GM18520 (cell line): ENCODE measurements at regions not wholly inside any gene's neighbourhood (a gene's known extent, or its start where the extent isn't known, plus 50 kb on each side); places are given as distances from the start of the nearest gene placed in this dataset.

Experiments
- ATAC-seq: cut with Tn5 transposase; IDR thresholded peaks from one replicate; pipeline ENCODE4 v1.9.1; 2021; ENCODE audit not compliant: unreplicated experiment

DNA sequence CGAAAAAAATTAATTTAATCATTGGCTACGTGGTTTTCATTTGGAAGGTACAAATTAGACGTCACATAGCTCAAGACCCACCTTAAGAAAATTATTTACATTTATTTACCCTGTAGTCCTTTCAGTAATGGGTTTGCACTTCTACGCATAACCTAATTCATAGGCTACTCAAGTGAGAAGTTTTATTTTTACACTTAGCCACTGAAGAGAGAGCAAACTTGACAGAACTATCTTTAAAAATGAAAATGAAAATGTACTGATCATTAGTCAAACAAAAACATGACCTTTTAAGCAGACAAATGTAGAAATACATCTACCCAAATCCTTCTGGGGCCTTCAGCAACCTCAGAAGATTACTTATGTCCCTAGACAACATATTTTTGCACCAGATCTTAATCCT lies 269.4 kb upstream of the TTC14 start:
- peak; percentile 65 for ATAC-seq

DNA sequence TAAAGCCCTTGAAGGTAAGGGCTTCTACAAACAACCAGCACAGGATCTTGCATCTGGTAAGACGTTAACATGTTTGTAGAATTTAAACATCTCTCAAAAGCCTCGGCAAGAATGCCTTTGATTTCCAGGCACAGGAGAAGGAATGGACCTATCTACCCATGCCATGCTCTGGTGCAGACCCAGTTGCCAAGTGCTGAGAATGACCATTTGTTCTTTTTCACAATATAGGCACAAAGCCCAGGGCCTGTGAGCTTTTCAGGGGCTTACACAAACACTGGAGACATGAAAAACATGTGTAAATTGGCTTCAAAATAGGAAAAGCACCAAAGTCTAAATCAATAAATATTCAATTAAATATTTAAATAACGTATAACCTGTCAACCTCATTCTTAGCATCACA lies 266.9 kb upstream of the TTC14 start:
- ATAC-seq: no peak

DNA sequence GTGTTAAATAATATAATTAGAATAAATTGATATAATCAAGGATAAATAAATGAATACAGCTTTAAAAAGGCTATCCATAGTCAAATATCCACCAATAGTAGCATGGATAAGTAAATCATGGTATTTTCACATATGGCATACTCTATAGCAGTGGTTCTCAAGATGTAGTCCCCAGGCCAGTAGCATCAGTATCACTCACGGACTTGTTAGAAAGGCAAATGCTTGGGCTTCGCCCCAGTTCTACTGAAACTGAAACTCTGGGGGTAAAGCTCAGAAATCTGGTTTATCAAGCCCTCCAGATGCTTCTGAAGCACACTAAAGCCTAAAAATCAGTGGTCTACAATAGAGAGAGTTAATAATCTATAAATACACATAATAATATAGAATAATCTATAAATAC lies 261.6 kb upstream of the TTC14 start:
- no peak for ATAC-seq

DNA sequence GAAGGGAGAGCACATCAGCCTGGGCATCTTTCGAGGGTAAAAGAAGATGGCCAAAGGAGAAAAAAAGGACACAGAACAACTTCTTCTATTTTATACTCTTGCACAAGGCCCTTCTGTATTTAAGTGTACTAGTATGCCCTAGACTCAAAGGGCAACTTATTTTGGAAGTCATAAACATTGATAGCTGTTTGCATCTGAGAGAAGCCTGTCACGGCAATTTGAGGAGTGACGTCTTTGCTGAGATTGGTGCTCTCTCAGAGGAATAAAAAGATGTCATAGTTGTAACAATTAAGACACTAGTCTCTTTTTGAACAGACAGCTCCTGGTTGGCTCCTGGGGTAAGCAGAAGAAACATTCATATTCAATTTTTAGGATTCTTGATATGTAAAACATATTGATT lies 260.4 kb upstream of the TTC14 start:
- no peak for ATAC-seq

DNA sequence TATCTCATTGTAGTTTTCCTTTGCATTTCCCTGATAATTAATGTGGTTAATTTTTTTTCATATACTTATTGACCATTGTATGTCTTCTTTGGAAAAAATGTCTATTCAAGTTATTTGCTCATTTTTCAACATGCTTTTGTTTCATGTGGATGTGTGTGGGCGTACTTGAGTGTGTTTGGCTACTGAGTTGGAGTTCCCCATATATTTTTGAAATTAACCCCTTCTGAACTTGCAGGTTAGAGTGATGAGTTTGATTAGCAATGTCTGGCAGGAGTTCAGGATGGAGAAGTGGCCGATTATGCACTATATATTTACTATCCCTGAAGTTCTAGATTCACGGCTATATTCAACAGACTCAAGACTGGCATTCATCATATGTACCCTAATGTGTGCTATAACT lies 250.4 kb upstream of the TTC14 start:
- ATAC-seq: no peak

DNA sequence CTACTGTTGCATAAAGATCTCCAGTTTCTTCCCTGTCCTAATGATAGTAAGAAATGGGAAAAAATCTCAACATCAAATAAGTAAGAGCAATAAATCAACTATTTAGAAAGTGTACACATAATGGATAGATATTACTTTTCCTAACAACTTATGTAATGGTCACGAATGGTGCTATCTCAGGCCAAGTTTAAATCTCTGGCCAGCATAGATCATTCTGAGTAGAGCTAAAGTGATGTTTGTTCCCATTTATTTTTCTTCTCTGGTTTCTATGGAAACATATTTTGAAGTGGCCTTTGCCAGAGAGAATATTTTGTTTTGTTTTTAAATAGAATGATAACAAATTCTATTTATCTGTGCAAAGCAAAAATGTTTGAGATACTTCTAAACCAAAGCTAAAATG lies 249.7 kb upstream of the TTC14 start:
- ATAC-seq: no peak

DNA sequence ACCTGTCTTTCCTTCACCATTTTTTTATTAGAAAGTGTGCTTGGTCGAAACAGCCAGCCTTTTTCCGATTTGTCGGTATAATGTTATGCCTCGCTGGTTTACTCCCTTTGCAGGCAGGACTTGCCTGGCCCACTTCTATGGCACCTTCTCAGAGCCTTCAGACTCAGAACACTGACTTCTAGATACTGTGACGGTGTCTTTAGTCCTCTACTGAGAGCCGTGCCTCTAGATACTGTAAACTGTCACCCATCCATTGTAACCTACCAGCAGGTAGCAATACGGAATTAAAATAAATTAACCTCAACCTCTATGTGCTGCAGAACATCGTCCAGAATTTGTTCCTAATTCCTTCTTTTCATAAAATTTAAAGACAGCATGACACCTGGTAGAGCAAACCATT lies 247.7 kb upstream of the TTC14 start:
- no peak for ATAC-seq

DNA sequence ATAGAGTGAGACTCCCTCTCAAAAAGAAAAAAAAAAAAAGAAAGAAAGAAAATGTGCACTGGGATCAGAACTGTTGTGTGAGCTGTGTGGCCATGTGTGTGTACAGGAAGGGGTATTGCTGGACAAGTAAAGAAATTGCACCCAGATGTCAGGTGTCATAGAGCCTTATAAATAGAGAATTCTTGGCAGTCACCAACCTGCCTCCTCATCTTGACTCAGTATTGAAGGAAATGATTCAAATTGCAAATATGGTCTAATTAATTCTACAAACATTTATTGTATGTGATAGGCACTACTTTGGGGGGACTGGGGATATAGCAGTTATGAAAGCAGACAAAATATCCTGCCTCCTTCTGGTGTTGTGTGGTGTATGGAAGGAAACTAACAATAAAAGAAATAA lies 243.8 kb upstream of the TTC14 start:
- ATAC-seq: no peak

DNA sequence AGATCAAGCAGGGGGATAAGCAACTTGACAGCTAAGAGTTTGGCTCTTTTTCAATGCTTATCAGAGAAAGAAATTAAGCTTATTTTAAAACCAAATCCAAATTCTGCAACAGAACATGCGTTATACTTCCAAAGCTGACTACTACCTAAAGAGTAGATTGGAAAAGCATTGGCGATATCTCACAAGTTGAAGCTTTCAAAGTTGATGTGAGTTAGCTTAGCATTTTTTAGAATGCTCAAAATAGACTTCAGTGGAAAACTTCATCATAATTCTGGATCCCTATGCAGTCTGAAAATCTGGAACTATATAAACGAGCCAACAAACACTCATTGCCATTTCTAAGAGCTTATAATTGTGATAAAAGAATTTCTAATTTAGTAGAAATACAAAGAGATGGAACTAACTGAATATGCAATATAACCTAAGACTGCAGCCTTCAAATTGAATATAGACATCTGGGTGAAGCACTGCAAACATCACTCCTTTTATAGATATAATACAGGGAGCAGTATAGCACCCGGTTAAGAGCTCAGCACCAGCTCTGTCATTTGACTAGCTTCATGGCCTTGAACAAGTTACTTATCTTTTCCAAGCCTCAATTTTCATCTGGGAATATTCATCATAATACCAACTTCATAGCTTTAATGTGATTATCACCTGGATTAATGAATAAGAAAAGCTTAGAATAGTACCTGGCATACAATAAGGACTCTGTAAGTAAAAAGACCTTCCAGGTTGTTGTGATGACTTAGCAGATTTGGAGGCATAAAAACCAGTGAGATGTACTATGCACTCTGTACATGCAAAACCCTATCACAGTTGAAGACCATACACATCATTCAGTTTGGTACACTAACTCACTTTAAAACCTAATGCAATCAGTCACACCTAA lies 242.7 kb upstream of the TTC14 start:
- ATAC-seq: no peak

DNA sequence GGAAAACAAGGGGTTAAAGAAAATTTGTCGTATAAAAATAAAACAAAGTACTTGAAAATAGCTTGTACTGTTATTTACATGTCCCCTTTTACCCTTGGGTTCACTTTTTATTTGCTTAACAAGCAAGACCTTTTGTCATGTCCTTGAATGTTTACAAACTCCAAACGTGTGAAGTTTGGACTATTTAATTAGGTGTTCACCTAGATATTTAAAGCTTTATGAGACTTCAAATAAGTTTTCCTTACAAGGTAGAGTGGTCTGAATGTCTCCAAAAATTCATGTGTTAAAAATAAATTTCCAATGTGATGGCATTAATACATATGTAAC lies 242.0 kb upstream of the TTC14 start:
- no peak for ATAC-seq

DNA sequence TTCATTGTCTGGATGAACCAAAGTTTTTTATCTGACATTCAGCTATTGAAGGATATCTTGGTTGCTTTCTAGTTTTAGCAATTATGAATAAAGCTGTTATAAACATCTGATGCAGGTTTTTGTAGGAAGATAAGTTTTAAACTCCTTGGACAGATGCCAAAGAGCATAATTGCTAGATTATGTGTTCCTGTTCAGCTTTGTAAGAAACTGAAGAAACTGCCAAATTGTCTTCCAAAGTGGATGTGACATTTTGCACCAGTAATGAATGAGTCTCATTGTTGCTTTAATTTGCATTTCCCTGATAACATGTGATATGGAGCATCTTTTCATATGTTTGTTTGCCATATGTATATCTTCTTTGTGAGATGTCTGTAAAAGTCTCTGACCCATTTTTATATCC lies 239.9 kb upstream of the TTC14 start:
- no peak for ATAC-seq

DNA sequence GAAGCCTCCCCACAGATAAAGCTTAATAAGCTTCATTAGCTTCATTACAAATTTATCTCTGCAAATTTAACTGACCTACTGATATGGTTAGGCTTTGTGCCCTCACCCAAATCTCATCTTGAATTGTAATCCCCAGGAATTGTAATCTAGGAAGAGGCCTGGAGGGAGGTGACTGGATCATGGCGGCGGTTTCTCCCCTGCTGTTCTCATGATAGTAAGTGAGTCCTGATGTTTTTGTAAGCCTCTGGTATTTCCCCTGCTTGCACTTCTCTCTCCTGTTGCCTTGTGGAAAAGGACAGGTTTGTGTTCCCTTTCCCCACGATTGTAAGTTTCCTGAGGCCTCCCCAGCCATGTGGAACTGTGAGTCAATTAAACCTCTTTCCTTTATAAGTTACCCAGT lies 226.1 kb upstream of the TTC14 start:
- ATAC-seq: no peak

DNA sequence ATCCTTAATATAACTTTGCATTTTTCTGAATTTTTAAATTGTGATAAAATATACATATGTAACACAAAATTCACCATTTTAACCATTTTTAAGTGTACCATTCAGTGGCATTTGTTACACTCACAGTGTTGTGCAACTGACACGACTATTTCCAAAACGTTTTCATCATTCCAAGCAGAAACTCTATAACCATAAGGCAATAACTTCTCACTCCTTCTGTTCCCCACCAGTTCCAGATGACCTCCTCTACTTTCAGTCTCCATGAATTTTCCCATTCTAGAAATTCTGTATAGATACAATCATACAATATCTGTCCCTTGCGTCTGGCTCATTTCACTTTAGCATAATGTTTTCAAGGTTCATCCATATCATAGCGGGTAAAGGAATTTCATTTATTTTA lies 223.5 kb upstream of the TTC14 start:
- no peak for ATAC-seq

DNA sequence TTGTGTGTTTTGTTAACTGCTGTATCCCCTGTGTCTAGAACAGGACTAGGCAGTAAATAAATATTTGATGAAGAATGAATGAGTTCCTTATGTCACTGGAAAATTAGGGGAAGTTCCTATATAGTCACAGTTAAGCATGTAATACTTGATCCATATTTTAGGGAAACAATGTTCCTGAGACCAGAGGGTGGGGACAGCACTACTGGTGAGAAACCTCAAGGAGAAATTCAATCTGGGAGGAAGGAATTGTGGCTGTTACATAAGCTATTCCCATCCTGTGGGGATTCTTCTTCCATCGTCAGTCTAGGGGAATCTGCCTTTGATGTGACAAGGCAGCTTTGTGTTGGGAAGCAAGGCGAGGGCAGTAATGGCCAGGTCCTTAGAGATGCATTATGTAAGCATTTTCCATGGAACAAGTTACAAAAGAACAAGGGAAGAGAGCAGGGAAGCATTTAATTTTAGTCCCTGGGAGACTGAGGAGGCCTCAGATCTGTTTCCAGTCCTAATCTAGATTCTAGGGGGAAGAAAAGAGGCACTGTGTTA lies 219.3 kb upstream of the TTC14 start:
- no peak for ATAC-seq

DNA sequence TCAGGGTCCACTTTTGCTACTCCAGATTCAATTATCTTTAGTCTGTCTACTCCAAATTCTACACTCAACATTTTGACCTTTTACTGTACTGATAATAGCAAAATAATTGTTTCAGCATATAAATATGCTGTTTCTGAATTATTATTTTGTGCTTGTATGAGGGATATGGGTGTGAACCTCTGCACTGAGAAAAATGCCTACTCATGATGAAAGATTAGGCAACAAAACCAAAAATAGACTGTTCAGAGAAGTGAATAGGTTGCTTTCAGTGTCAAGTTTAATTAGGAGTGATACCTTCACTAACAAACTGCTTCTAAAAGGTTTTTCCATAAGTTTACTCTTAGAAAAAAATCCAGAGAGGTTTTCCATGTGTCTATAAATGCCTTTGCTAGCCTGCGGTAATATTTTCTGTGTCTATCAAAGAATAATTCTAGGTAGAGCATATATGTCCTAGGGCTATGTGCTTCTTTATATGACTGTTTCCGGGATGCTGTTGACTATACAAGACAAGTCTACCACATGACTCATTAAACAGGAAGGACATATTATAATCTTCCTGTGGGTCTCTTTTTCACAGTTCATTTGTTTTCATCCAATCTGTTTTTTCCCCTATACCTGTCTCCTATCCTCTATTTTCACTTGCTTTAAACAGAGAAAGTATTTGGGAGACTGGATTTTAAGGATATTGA lies 218.5 kb upstream of the TTC14 start:
- no peak for ATAC-seq

DNA sequence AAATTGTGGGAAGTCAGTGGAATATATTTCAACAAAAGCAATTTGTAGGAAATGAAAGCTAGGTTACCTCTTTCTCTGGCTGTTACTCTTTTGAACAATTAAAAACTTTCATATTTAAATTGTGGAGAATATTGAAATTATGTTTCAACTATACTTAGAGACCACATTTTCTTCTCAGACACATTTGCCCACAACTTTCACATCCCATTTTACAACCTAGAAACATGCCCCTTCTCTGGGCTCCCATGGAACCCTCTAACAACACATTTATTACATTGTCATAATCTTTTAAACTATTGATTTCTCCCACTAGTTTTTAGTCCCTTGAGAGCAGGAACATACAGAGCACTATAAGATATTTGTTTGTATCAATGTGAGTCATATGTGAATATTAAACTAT lies 211.7 kb upstream of the TTC14 start:
- ATAC-seq: no peak

DNA sequence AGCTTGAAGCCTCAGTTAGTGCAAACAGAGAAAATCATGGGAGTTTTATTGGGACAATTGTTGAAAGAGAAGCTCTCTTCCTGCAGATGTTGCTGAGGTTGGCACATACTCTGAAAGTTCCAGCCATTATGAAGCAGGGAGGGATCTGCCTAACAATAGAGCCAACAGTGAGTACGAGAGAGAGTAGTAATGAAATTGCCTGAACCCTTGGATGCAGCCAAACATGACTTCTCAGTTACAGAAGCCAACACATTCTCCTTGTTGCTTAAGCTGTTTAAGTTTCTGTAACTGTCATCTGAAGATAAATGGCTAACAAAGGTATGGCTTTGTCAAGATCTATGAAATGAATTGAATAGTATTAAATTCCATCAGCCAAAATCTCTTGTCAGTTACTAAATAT lies 211.0 kb upstream of the TTC14 start:
- ATAC-seq: no peak

DNA sequence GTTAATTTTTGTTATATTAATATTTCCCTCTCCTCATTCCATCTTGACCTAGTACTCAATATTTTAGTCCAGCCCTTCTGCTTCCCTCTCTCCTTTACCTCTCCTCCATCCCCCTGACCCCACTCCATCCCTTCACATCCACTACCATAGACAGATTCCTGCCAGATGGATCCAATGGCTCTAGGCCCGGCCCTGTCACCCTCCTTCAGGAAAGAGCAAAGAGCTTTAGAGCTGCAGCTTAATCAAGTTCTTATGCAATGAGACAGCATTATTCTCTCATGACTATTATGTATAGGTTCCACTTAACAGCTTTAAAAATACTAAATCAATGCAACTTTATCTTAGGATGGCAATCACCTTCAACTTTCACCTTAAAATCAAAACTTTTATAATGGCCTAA lies 200.7 kb upstream of the TTC14 start:
- no peak for ATAC-seq

DNA sequence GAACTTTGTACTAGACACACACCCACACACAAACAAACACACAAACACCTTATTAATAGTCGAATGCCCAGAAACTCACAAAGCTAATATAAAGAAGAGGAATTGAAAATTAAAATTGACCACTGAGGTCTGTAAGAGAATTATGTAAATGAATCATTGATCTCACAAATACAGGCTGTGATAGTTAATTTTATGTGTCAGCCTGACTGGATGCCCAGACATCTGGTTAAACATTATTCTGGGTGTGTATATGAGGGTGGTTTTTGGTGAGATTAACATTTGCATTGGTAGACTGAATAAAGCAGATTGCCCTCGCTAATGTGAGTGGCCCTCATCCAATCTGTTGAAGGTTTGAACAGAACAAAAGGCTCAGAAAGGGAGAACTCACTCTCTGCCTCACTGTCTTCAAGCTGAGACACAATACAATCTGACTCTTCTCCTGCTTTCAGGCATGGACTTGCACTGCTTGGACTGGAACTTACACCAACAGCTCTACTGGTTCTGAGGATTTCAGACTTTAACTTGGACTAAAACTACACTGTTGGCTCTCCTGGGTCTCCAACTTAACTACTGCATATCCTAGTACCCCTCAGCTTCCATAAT lies 199.4 kb upstream of the TTC14 start:
- peak; percentile 57 for ATAC-seq

DNA sequence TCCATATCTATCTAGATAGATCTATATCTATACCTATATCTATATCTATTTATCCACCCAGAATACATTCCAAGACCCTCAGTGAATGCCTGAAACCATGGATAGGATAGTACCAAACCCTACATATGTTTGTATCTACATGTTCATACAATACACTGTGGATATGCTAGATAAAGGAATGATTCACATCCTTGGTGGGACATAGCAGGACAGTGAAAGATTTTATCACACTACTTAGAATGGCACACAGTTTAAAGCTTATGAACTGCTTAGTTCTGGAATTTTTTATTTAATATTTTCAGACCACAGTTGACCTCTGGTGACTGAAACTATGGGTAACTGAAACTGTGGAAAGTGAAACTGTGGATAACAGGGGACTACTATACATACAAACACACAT lies 198.8 kb upstream of the TTC14 start:
- ATAC-seq: no peak

DNA sequence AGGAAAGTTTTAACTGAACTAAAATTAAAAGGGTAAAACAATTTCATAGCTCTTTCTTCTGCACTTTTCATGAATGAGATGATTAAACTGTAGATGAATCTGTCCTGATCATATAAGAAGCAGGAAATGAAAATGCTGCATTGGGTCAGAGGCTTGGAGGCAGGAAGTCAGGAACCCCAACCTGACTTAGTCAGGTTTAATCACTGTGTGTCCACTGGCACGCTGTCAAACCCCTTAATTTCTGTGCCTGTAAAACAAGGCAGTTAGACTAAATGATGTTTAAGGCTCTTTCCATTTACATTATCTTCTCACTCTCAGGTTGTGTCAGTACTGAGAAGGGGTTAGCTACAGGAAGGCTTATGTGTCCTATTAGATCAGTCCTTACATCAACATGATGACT lies 193.3 kb upstream of the TTC14 start:
- no peak for ATAC-seq

DNA sequence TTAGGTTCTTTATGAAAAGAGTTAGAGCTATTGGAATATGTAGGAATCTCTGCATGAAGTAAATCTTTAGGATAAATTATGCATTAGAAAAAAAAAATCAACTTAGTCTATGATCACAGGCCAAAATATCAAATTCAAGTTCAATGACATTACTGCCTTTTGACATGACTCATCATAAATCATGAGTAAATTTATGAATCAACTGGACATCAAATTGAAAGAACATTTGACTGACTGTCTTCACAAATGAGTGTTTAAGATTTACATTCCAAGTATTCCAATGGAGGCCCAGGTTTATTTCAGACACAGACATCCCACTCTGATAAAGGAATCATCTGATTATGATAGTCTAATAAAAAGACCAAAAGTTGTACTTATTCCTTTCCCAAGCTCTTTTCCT lies 192.8 kb upstream of the TTC14 start:
- ATAC-seq: no peak
